HUES48 (cell line): ENCODE measurements at regions not wholly inside any gene's neighbourhood (a gene's known extent, or its start where the extent isn't known, plus 50 kb on each side); places are given as distances from the start of the nearest gene placed in this dataset.

Experiments
- H3K27ac ChIP-seq: one replicate; pipeline ENCODE4 v1.7.0; 2013; ENCODE audit warnings: low read depth, low read length, inconsistent platforms
- H3K27me3 ChIP-seq: 2 replicates; pipeline ENCODE4 v1.6.1; 2013; ENCODE audit warnings: mild to moderate bottlenecking, low read length; ENCODE audit not compliant: control insufficient read depth, insufficient read depth
- H3K36me3 ChIP-seq: 2 replicates; pipeline ENCODE4 v1.6.1; 2013; ENCODE audit warnings: low read length; ENCODE audit not compliant: control insufficient read depth, insufficient read depth
- H3K4me1 ChIP-seq: 2 replicates; pipeline ENCODE4 v1.6.1; 2013; ENCODE audit warnings: mild to moderate bottlenecking, low read length; ENCODE audit not compliant: control insufficient read depth, insufficient read depth
- H3K4me3 ChIP-seq: 2 replicates; pipeline ENCODE4 v1.5.1; 2013; ENCODE audit warnings: mild to moderate bottlenecking, low read depth, low read length
- H3K9ac ChIP-seq: 2 replicates; pipeline ENCODE4 v1.6.1; 2013; ENCODE audit warnings: mild to moderate bottlenecking, low read depth, low read length, moderate library complexity
- H3K9me3 ChIP-seq: 2 replicates; pipeline ENCODE4 v1.6.1; 2013; ENCODE audit warnings: low read length; ENCODE audit not compliant: control insufficient read depth, insufficient read depth

- Histone ChIP-seq H3K27ac (no peak overlapping the region), H3K27me3 (no peaks in the 10 kb centered on the region), H3K4me3 (no peak overlapping the region), H3K4me1 (no peaks in the 10 kb centered on the region), H3K9me3 (no peaks in the 10 kb centered on the region), H3K36me3 (no peaks in the 10 kb centered on the region), H3K9ac (no peak overlapping the region)
Observed at GRCh38 chr6:113385020-113385431, 472.1 kb upstream of the MARCKS start.

GRCh38 chr6:113388996-113389395, 468.1 kb upstream of the MARCKS start:
- no peak overlapping the region for H3K27ac ChIP-seq
- H3K36me3 ChIP-seq = no peaks in the 10 kb centered on the region
- no peaks in the 10 kb centered on the region for H3K9me3 ChIP-seq
- no peaks in the 10 kb centered on the region for H3K27me3 ChIP-seq
- H3K9ac ChIP-seq = no peak overlapping the region
- no peak overlapping the region for H3K4me3 ChIP-seq
- peaks cover 13% of the 10 kb centered on the region; the same call in 1 of the 2 replicates for H3K4me1 ChIP-seq

GRCh38 chr6:113392551-113393055, 464.5 kb upstream of the MARCKS start:
- no peaks in the 10 kb centered on the region for H3K27me3 ChIP-seq
- H3K4me1 ChIP-seq = peaks cover 13% of the 10 kb centered on the region; the same call in 1 of the 2 replicates
- no peak overlapping the region for H3K27ac ChIP-seq
- no peaks in the 10 kb centered on the region for H3K36me3 ChIP-seq
- no peak overlapping the region for H3K4me3 ChIP-seq
- H3K9ac ChIP-seq = no peak overlapping the region
- no peaks in the 10 kb centered on the region for H3K9me3 ChIP-seq

GRCh38 chr6:113394216-113394615, 462.9 kb upstream of the MARCKS start:
- Histone ChIP-seq H3K9me3 (no peaks in the 10 kb centered on the region), H3K27ac (no peak overlapping the region), H3K9ac (no peak overlapping the region), H3K4me1 (peaks cover 13% of the 10 kb centered on the region; the same call in 1 of the 2 replicates), H3K4me3 (no peak overlapping the region), H3K27me3 (no peaks in the 10 kb centered on the region), H3K36me3 (no peaks in the 10 kb centered on the region)

GRCh38 chr6:113394729-113395128, 462.4 kb upstream of the MARCKS start:
- Histone ChIP-seq H3K9ac (no peak overlapping the region), H3K4me1 (peaks cover 13% of the 10 kb centered on the region; the same call in 1 of the 2 replicates), H3K4me3 (no peak overlapping the region), H3K27ac (no peak overlapping the region), H3K27me3 (no peaks in the 10 kb centered on the region), H3K9me3 (no peaks in the 10 kb centered on the region), H3K36me3 (no peaks in the 10 kb centered on the region)

- Histone ChIP-seq H3K9ac (no peak overlapping the region), H3K27ac (no peak overlapping the region)
Observed at GRCh38 chr6:113396730-113397129, 460.4 kb upstream of the MARCKS start.

GRCh38 chr6:113397236-113397635, 459.9 kb upstream of the MARCKS start:
- no peak overlapping the region for H3K27ac ChIP-seq
- H3K27me3 ChIP-seq = no peaks in the 10 kb centered on the region
- H3K9me3 ChIP-seq = no peaks in the 10 kb centered on the region
- H3K4me1 ChIP-seq = peaks cover 3% of the 10 kb centered on the region; the same call in 1 of the 2 replicates
- H3K9ac ChIP-seq = no peak overlapping the region
- H3K4me3 ChIP-seq = no peak overlapping the region
- no peaks in the 10 kb centered on the region for H3K36me3 ChIP-seq

More at GRCh38 chr6:113396730-113397129, 460.4 kb upstream of the MARCKS start:
- H3K4me1 ChIP-seq = peaks cover 6% of the 10 kb centered on the region; the same call in 1 of the 2 replicates
- H3K36me3 ChIP-seq = no peaks in the 10 kb centered on the region
- H3K9me3 ChIP-seq = no peaks in the 10 kb centered on the region
- no peaks in the 10 kb centered on the region for H3K27me3 ChIP-seq
- H3K4me3 ChIP-seq = no peak overlapping the region

GRCh38 chr6:113401231-113401630, 455.9 kb upstream of the MARCKS start:
- no peak overlapping the region for H3K4me3 ChIP-seq
- H3K4me1 ChIP-seq = no peaks in the 10 kb centered on the region
- no peaks in the 10 kb centered on the region for H3K9me3 ChIP-seq
- no peak overlapping the region for H3K9ac ChIP-seq
- H3K27me3 ChIP-seq = no peaks in the 10 kb centered on the region
- no peak overlapping the region for H3K27ac ChIP-seq
- H3K36me3 ChIP-seq = no peaks in the 10 kb centered on the region

GRCh38 chr6:113402544-113402943, 454.6 kb upstream of the MARCKS start:
- Histone ChIP-seq H3K9ac (no peak overlapping the region), H3K4me1 (no peaks in the 10 kb centered on the region), H3K4me3 (no peak overlapping the region)

GRCh38 chr6:113403966-113404595, 453.1 kb upstream of the MARCKS start:
- H3K4me3 ChIP-seq = no peak overlapping the region
- H3K36me3 ChIP-seq = no peaks in the 10 kb centered on the region
- H3K9ac ChIP-seq = no peak overlapping the region
- no peaks in the 10 kb centered on the region for H3K9me3 ChIP-seq
- no peak overlapping the region for H3K27ac ChIP-seq
- H3K27me3 ChIP-seq = no peaks in the 10 kb centered on the region
- no peaks in the 10 kb centered on the region for H3K4me1 ChIP-seq

More at GRCh38 chr6:113402544-113402943, 454.6 kb upstream of the MARCKS start:
- no peaks in the 10 kb centered on the region for H3K36me3 ChIP-seq
- H3K27me3 ChIP-seq = no peaks in the 10 kb centered on the region
- H3K27ac ChIP-seq = no peak overlapping the region
- H3K9me3 ChIP-seq = no peaks in the 10 kb centered on the region

GRCh38 chr6:113405326-113406047, 451.7 kb upstream of the MARCKS start:
- Histone ChIP-seq H3K27ac (no peak overlapping the region), H3K4me3 (no peak overlapping the region), H3K27me3 (no peaks in the 10 kb centered on the region), H3K4me1 (no peaks in the 10 kb centered on the region), H3K9me3 (no peaks in the 10 kb centered on the region), H3K36me3 (no peaks in the 10 kb centered on the region), H3K9ac (no peak overlapping the region)
